H9 (cell line): ENCODE measurements at regions not wholly inside any gene's neighbourhood (a gene's known extent, or its start where the extent isn't known, plus 50 kb on each side); places are given as distances from the start of the nearest gene placed in this dataset.

Experiments
- DNase-seq: peaks from one replicate; pipeline ENCODE4 v3.0.0-alpha.2; 2017
- H2AFZ ChIP-seq: one replicate; pipeline ENCODE4 v1.6.1; 2013; ENCODE audit warnings: mild to moderate bottlenecking, low read length, control low read depth, moderate library complexity
- H2AK5ac ChIP-seq: 2 replicates; pipeline ENCODE4 v1.6.1; 2013; ENCODE audit warnings: low read length, control low read depth, mixed read lengths; ENCODE audit not compliant: insufficient read length
- H2BK120ac ChIP-seq: one replicate; pipeline ENCODE4 v1.6.1; 2013; ENCODE audit warnings: low read depth, mild to moderate bottlenecking, low read length, control low read depth, inconsistent platforms; ENCODE audit not compliant: poor library complexity, severe bottlenecking
- H2BK12ac ChIP-seq: 2 replicates; pipeline ENCODE4 v1.6.1; 2013; ENCODE audit warnings: low read length, control low read depth, mixed read lengths, low read depth; ENCODE audit not compliant: insufficient read length
- H2BK15ac ChIP-seq: 2 replicates; pipeline ENCODE4 v1.6.1; 2013; ENCODE audit warnings: low read depth, low read length, control low read depth
- H2BK20ac ChIP-seq: one replicate; pipeline ENCODE4 v1.6.1; 2013; ENCODE audit warnings: low read depth, mild to moderate bottlenecking, low read length, control low read depth, inconsistent platforms; ENCODE audit not compliant: poor library complexity, severe bottlenecking
- H2BK5ac ChIP-seq: 2 replicates; pipeline ENCODE4 v1.6.1; 2013; ENCODE audit warnings: low read length, control low read depth, mixed read lengths; ENCODE audit not compliant: insufficient read length
- H3K14ac ChIP-seq: 2 replicates; pipeline ENCODE4 v1.6.1; 2013; ENCODE audit warnings: low read length, control low read depth; ENCODE audit not compliant: insufficient read depth
- H3K18ac ChIP-seq: 2 replicates; pipeline ENCODE4 v1.6.1; 2013; ENCODE audit warnings: low read depth, mild to moderate bottlenecking, mixed read lengths, low read length, control low read depth; ENCODE audit not compliant: insufficient read length
- H3K23ac ChIP-seq: 2 replicates; pipeline ENCODE4 v1.6.1; 2013; ENCODE audit warnings: low read length, control low read depth, mixed read lengths, low read depth; ENCODE audit not compliant: insufficient read length
- H3K23me2 ChIP-seq: 2 replicates; pipeline ENCODE4 v1.6.1; 2013; ENCODE audit warnings: low read depth, mild to moderate bottlenecking, mixed read lengths, low read length, control low read depth; ENCODE audit not compliant: insufficient read length, poor library complexity, severe bottlenecking
- H3K27ac ChIP-seq: 2 replicates; pipeline ENCODE4 v1.5.1; 2013; ENCODE audit warnings: low read length, control low read depth, mixed read lengths, low read depth; ENCODE audit not compliant: insufficient read length
- H3K27me3 ChIP-seq: 2 replicates; pipeline ENCODE4 v1.6.1; 2013; ENCODE audit warnings: low read length, control low read depth, inconsistent platforms; ENCODE audit not compliant: insufficient read depth
- H3K4ac ChIP-seq: 2 replicates; pipeline ENCODE4 v1.6.1; 2013; ENCODE audit warnings: low read depth, mild to moderate bottlenecking, control low read depth, inconsistent platforms, low read length, moderate library complexity
- H3K4me1 ChIP-seq: 2 replicates; pipeline ENCODE4 v1.6.1; 2013; ENCODE audit warnings: low read length, control low read depth, inconsistent platforms; ENCODE audit not compliant: insufficient read depth
- H3K4me2 ChIP-seq: 2 replicates; pipeline ENCODE4 v1.6.1; 2013; ENCODE audit warnings: low read length, control low read depth, mixed read lengths; ENCODE audit not compliant: insufficient read length, insufficient read depth
- H3K56ac ChIP-seq: 2 replicates; pipeline ENCODE4 v1.6.1; 2013; ENCODE audit warnings: low read depth, mild to moderate bottlenecking, mixed read lengths, low read length, control low read depth; ENCODE audit not compliant: insufficient read length
- H3K79me1 ChIP-seq: 2 replicates; pipeline ENCODE4 v1.6.1; 2013; ENCODE audit warnings: low read depth, mild to moderate bottlenecking, moderate library complexity, low read length, control low read depth, inconsistent platforms; ENCODE audit not compliant: insufficient read depth, poor library complexity, severe bottlenecking
- H3K79me2 ChIP-seq: 2 replicates; pipeline ENCODE4 v1.6.1; 2013; ENCODE audit warnings: low read length, control low read depth, inconsistent platforms; ENCODE audit not compliant: insufficient read depth
- H3K9ac ChIP-seq: 2 replicates; pipeline ENCODE4 v1.6.1; 2013; ENCODE audit warnings: low read length, control low read depth, mixed read lengths; ENCODE audit not compliant: insufficient read length; ENCODE audit errors: extremely low read depth
- H3K9me3 ChIP-seq: one replicate; pipeline ENCODE4 v1.6.1; 2013; ENCODE audit warnings: low read depth, low read length, inconsistent platforms; ENCODE audit not compliant: control insufficient read depth
- H3T11ph ChIP-seq: one replicate; pipeline ENCODE4 v1.6.1; 2013; ENCODE audit warnings: mild to moderate bottlenecking, low read length, control low read depth, inconsistent platforms
- H4K20me1 ChIP-seq: one replicate; pipeline ENCODE4 v1.6.1; 2013; ENCODE audit not compliant: control insufficient read depth, insufficient read length, insufficient read depth
- H4K5ac ChIP-seq: 2 replicates; pipeline ENCODE4 v1.6.1; 2013; ENCODE audit warnings: low read depth, mild to moderate bottlenecking, mixed read lengths, low read length, control low read depth; ENCODE audit not compliant: insufficient read length
- H4K8ac ChIP-seq: replicated peaks from 2 replicates; pipeline ENCODE4 v1.6.1; 2013; ENCODE audit warnings: low read length, control low read depth, mixed read lengths, low read depth; ENCODE audit not compliant: insufficient read length
- H4K91ac ChIP-seq: 2 replicates; pipeline ENCODE4 v1.6.1; 2013; ENCODE audit warnings: low read depth, mild to moderate bottlenecking, moderate library complexity, mixed read lengths, low read length, control low read depth; ENCODE audit not compliant: insufficient read length
- H3K27ac Mint-ChIP-seq, 3 experiments: 2 replicates in 2 of 3; 3 replicates in 1 of 3; pipeline ENCODE4 v1.8.0; 2020 to 2021; ENCODE audit warnings: mixed read lengths in 3 of 3, mild to moderate bottlenecking in 1 of 3, moderate library complexity in 1 of 3
- H3K27me3 Mint-ChIP-seq: 2 replicates; pipeline ENCODE4 v1.8.0; 2021; ENCODE audit warnings: low read depth, mild to moderate bottlenecking, moderate library complexity, mixed read lengths
- H3K36me3 Mint-ChIP-seq, 3 experiments: 2 replicates in 2 of 3; 3 replicates in 1 of 3; pipeline ENCODE4 v1.8.0; 2020 to 2021; ENCODE audit warnings: low read depth in 3 of 3, mixed read lengths in 3 of 3; ENCODE audit not compliant: insufficient read depth in 1 of 3
- H3K4me1 Mint-ChIP-seq, 2 experiments: 2 replicates each; pipeline ENCODE4 v1.8.0; 2020; ENCODE audit warnings: mixed read lengths in 2 of 2
- H3K4me3 Mint-ChIP-seq, 2 experiments: 2 replicates in 1 of 2; 3 replicates in 1 of 2; pipeline ENCODE4 v1.8.0; 2020 to 2021; ENCODE audit warnings: mild to moderate bottlenecking in 2 of 2, mixed read lengths in 2 of 2, moderate library complexity in 1 of 2
- H3K9me3 Mint-ChIP-seq, 2 experiments: 2 replicates in 1 of 2; 3 replicates in 1 of 2; pipeline ENCODE4 v1.8.0; 2020; ENCODE audit warnings: mild to moderate bottlenecking in 2 of 2, mixed read lengths in 2 of 2, moderate library complexity in 1 of 2
- WGBS: extraction: QIAGEN DNeasy Blood & Tissue Kit; methylation state at CpG from one replicate; pipeline ENCODE4 v1.1.7; 2013; ENCODE audit warnings: missing lambda C conversion rate, low lambda C conversion rate, mixed read lengths; ENCODE audit not compliant: insufficient read length; ENCODE audit errors: extremely low coverage; 5-methylcytosine and 5-hydroxymethylcytosine counted together
- TF ChIP-seq, protein P1 (sequence below): fragments of 200-600 bp; sonication (generic); conservative IDR thresholded peaks from 3 replicates; pipeline ENCODE4 v1.8.0; 2021; ENCODE audit warnings: antibody characterized with exemption, mild to moderate bottlenecking

GRCh38 chr17:14933676-14934075 is 331.4 kb downstream of the PMP22 start:
- no CpG with 5 or more reads among the region's 4 CpGs for WGBS
- H3K23me2 ChIP-seq, result no peaks in the 10 kb centered on the region
- H3K4me1 Mint-ChIP-seq, result peaks cover 8 to 10% of the 10 kb centered on the region in 2 experiments
- no peak overlapping the region for H2BK120ac ChIP-seq
- no peak overlapping the region for H4K8ac ChIP-seq
- no peak overlapping the region for H2BK12ac ChIP-seq
- TF ChIP-seq, protein P1, sequence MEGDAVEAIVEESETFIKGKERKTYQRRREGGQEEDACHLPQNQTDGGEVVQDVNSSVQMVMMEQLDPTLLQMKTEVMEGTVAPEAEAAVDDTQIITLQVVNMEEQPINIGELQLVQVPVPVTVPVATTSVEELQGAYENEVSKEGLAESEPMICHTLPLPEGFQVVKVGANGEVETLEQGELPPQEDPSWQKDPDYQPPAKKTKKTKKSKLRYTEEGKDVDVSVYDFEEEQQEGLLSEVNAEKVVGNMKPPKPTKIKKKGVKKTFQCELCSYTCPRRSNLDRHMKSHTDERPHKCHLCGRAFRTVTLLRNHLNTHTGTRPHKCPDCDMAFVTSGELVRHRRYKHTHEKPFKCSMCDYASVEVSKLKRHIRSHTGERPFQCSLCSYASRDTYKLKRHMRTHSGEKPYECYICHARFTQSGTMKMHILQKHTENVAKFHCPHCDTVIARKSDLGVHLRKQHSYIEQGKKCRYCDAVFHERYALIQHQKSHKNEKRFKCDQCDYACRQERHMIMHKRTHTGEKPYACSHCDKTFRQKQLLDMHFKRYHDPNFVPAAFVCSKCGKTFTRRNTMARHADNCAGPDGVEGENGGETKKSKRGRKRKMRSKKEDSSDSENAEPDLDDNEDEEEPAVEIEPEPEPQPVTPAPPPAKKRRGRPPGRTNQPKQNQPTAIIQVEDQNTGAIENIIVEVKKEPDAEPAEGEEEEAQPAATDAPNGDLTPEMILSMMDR, result no peak
- no peaks in the 10 kb centered on the region for H3K36me3 Mint-ChIP-seq
- no peaks in the 10 kb centered on the region for H3K79me2 ChIP-seq
- H3K79me1 ChIP-seq, result no peaks in the 10 kb centered on the region
- no peak overlapping the region for H2BK20ac ChIP-seq
- H3K27ac ChIP-seq, result no peak overlapping the region
- H2AFZ ChIP-seq, result no peak overlapping the region
- no peaks in the 10 kb centered on the region for H4K20me1 ChIP-seq
- no peak overlapping the region for H2BK5ac ChIP-seq
- no peak overlapping the region for H3K4me3 Mint-ChIP-seq
- no peak overlapping the region for H3K56ac ChIP-seq
- no peak overlapping the region for H4K5ac ChIP-seq
- H3K9me3 Mint-ChIP-seq, result no peaks in the 10 kb centered on the region
- no peak overlapping the region for H3K4me2 ChIP-seq
- H3K27me3 Mint-ChIP-seq, result no peaks in the 10 kb centered on the region
- H4K91ac ChIP-seq, result no peak overlapping the region
- no peak overlapping the region for H3K18ac ChIP-seq
- H3T11ph ChIP-seq, result no peak overlapping the region
- no peak overlapping the region for H2AK5ac ChIP-seq
- no peak overlapping the region for H3K23ac ChIP-seq
- H3K27me3 ChIP-seq, result no peaks in the 10 kb centered on the region
- no peak overlapping the region for H3K4ac ChIP-seq
- H3K9me3 ChIP-seq, result no peaks in the 10 kb centered on the region
- DNase-seq, result no peak
- peaks cover 2% of the 10 kb centered on the region; the same call in 1 of the 2 replicates for H3K4me1 ChIP-seq
- no peak overlapping the region for H3K27ac Mint-ChIP-seq
- H3K14ac ChIP-seq, result no peak overlapping the region
- H3K9ac ChIP-seq, result no peak overlapping the region
- H2BK15ac ChIP-seq, result no peak overlapping the region
